HG03439 (cell line): ENCODE measurements at regions not wholly inside any gene's neighbourhood (a gene's known extent, or its start where the extent isn't known, plus 50 kb on each side); places are given as distances from the start of the nearest gene placed in this dataset.

Source experiments
- ATAC-seq: cut with Tn5 transposase; IDR thresholded peaks from one replicate; pipeline ENCODE4 v1.9.1; 2021; ENCODE audit warnings: mild to moderate bottlenecking, moderate library complexity; ENCODE audit not compliant: unreplicated experiment

DNA sequence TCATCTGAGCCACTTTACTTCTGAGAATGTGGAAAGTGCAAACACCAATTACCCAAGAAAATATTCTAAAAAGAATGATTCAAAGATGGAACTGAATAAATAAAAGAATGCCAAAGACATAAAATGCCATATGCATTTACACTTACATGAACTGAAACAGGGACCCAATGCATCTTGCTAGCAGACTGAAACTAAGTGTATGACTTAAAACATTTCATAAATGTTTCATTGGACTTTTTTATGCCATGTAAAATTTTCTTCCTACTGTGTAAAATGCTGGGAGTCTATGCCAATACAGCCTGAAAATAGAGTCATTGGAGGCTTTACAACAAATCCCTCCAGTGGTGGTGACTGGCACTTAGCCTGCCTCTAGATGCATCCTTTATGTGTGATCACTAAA is 735.1 kb upstream of the CCDC54 start:
- ATAC-seq: no peak

GRCh38 chr3:106643684-106644161 is 733.5 kb upstream of the CCDC54 start:
- ATAC-seq: no peak

- no peak for ATAC-seq
Measured at GRCh38 chr3:106673926-106674569, 703.2 kb upstream of the CCDC54 start.

GRCh38 chr3:106675451-106675850 is 701.8 kb upstream of the CCDC54 start:
- no peak for ATAC-seq

DNA sequence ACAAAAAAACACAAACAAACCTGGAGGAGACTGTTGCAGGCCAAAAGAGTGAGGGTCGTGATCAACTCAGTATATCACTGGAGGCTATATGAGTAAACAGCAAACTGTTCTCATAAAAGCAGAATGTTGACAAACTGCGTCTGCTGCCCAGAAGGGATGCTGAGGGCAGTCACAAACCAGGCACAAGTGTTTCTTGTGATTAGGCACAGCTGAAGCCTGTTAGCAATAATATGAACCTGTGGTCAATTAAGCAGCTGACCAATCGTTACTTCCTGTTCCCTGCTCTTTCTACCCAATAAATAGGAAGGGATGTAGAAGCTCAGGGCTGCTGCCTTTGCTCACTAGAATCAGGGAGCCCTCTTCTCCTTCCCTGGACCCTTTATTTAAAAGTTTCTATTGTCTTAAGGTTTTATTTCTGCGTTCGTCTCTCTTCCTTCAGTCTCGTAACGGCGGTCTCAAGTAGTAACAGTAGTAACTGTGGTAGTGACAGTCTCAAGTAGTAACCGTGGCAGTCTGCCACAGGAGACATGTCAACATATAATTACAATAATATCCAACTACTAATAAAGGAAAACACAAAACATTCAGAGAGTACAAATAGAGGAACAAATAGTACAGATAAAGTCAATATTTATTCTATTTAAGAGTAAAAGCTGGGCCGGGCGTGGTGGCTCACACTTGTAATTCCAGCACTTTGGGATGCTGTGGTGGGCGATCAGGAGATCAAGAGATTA is 698.4 kb upstream of the CCDC54 start:
- no peak for ATAC-seq

DNA sequence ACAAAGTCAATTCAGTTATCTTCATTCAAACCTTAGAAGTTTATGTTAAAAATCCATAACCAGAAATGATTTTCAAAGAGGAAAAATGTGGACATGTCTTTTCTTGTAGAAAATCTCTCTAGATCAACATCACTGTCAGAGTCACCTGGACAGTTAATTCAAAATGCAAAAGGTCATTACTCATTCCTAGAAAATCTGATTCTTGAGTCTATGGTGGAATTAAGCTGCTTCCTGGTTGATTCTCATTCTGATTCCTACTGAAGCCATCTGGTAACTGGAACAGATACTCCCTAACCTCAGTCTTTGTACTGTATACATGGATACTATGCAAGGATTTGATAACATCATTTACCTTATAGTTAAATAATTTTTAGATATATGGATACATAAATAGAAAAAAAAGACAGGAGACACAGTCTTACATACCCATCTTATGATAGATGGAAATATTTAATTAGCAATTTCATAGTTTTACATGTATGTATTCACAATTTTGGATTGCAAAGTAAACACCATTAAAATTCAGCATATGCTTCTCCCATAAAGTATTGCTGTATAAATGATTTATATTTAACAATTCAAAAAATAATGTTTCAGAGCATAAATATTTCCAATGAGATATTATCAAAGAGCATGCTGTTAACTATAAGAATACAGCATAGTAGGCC is 693.2 kb upstream of the CCDC54 start:
- ATAC-seq: no peak

DNA sequence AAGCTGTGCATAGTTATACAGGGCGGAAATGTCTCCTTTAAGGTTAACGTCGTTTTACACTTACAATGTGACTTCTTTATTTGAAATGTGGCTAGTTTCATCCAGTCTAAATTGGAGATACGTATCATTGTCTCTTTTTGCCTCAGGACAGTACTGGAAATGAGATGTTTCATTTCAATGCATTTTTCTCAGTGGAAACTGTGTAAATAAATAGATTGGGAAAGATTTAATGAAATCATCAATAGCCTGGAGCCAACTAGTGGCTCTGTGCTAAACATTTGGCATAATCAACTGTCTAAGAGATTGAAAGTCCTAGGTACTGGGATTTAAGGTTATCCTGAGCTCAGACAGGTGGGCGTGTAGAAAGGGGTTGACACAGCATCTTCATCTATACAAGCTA is 691.5 kb upstream of the CCDC54 start:
- no peak for ATAC-seq

GRCh38 chr3:106687905-106688304 is 689.3 kb upstream of the CCDC54 start:
- ATAC-seq: no peak

DNA sequence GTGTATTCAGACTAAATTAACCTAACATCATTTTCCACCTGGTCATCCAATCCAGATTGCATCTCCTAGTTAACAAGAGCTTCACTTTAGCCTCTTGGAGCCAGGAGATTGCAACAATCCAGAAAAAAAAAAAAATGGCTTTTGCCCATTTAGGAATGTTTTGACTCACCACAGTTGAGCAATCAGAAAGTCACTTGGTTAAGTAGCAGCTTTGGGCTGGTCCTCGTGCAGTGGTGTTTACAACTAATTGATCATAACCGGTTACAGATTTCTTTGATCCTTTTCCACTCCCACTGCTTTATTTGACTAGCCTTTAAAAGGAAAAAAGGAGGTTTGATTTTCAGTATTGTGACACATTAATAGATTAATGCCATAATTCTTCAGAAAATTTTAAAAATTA is 688.8 kb upstream of the CCDC54 start:
- ATAC-seq: no peak

- no peak for ATAC-seq
Measured at GRCh38 chr3:106691476-106691875, 685.8 kb upstream of the CCDC54 start.

GRCh38 chr3:106692624-106693023 is 684.6 kb upstream of the CCDC54 start:
- ATAC-seq: no peak

- no peak for ATAC-seq
Measured at GRCh38 chr3:106699122-106699521, 678.1 kb upstream of the CCDC54 start.

GRCh38 chr3:106700981-106701380 is 676.3 kb upstream of the CCDC54 start:
- ATAC-seq: no peak

- ATAC-seq: no peak
Measured at GRCh38 chr3:106703524-106703923, 673.7 kb upstream of the CCDC54 start.

DNA sequence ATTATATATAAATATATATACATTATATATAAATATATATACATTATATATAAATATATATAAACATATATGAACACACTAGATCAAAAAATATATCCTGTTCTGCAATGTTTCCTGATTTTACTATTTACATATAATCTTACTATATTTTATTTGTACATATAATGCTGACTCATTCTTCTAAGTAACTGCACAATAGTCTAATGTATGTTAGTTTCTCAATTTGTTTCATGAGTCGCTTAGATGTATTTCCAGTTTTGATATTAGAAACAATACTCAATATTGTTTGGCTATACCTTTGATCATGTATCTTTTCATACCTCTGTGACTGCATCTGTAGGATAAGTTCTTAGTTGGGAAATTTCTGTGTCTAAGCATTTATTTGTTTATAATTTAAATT is 669.9 kb upstream of the CCDC54 start:
- ATAC-seq: no peak

DNA sequence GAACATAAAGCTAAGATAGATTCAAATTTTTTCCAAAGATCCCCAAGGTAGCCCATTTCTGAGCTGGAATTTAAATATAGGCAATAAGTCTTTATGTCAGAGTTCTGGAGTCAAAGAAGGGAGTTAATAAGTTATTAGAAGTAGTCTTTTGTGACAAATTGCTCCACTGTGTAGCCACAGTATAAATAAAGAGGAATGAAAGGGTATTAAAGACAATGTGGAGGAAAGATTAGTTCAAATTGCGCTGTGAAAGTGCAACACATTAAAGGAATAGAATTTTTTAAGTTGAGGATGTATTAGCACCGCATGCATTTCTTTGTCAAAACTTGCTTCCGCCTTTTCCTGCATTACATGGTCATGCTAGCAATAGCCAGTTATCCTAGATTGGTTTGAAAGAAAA is 666.6 kb upstream of the CCDC54 start:
- ATAC-seq: no peak

- ATAC-seq: no peak
Measured at GRCh38 chr3:106711650-106712049, 665.6 kb upstream of the CCDC54 start.

DNA sequence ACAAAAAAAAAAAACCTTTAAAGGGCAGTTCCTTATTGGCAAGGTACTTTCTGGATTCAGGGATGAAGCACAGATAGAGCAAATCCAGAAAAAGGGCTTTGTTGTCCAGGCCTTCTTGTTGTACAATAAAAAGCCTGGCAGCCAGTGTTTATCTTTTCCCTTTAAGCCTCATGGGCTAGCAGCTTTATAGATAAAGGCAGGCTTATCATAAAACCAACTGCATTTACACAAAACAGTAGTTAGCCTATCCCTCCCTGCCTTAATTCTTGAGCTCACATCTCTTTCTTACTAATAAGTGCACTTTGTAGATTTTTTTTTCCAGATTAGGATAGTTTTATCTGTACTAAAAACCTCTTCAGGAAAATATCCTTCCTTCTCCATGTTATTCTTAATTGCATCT is 662.8 kb upstream of the CCDC54 start:
- no peak for ATAC-seq

- ATAC-seq: no peak
Measured at GRCh38 chr3:106715286-106715685, 662.0 kb upstream of the CCDC54 start.

DNA sequence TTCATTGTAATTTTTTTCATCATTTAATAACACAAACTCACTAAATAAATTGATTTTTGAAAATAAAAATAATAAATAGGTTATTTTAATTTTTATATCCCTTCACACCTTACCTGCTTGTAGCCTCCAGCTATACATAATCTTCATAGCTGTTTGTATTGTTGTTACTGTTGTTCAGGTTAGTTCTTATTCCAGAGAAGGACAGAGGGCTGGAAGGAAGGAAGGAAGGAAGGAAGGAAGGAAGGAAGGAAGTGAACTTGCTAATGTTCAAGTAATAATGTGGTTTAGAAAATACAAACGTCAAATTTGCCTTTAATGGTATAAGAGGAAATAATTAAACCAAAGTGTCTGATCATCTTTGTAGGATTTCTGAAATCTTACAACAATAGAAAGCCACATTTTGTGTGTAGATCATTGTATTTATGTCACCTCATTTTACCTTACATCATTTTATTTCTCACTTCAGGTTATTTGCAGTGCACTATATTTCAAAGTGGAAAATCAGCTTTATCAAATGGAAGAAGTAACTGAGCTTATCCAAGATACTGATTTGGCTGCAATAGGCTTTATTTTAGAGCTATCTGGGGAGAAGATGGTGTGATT is 660.0 kb upstream of the CCDC54 start:
- no peak for ATAC-seq

DNA sequence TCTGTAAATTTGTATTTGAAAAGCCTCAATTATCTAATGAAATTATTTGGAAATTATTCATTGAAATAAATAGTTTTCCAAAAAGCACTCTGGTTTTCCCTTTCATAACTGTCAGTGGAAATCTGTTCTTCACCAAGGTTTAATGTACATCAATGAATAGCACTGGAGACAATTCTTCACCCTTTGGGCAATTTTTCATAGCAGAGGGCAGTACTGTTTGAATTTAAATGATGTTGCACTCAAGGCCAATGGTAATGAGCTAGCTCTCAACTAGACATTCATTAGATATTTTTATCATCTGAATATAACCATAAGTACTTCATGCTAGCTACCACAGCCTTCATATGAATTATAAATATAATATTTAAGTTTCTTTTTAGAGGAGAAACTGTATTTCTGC is 658.2 kb upstream of the CCDC54 start:
- ATAC-seq: no peak

- ATAC-seq: no peak
Measured at GRCh38 chr3:106719583-106719982, 657.7 kb upstream of the CCDC54 start.
